HCT116 (cell line): ENCODE measurements at regions not wholly inside any gene's neighbourhood (a gene's known extent, or its start where the extent isn't known, plus 50 kb on each side); places are given as distances from the start of the nearest gene placed in this dataset.

ENCODE experiments used
- ATAC-seq: fragments of 200-7000 bp; cut with Tn5 transposase; 2 replicates; pipeline ENCODE4 v1.9.1; 2020; ENCODE audit warnings: mild to moderate bottlenecking, moderate library complexity
- BruUV-seq: library from RNA; stranded (reverse); fragments of 400-500 nt; replicated peaks from 2 replicates; lab custom pipeline; 2021; lab: Mats Ljungman, UMichigan
- CTCF ChIA-PET: fragments of 300-600 bp; sonication (Branson Sonifier 250); formaldehyde crosslinking; loops from one replicate; lab custom pipeline; 2021; ENCODE audit warnings: antibody characterized with exemption; lab: Charles Lee
- POLR2A ChIA-PET: fragments of 300-600, 350-600 bp; sonication (Branson Sonifier 250); formaldehyde crosslinking; loops from one replicate; lab custom pipeline; 2021; ENCODE audit warnings: antibody characterized with exemption; lab: Charles Lee
- RAD21 ChIA-PET, 2 experiments: fragments of 300-600 bp; sonication (Branson Sonifier 250); formaldehyde crosslinking; loops; one replicate each; lab custom pipeline; 2023; ENCODE audit warnings: low total read pairs in 2 of 2; ENCODE audit not compliant: uncharacterized antibody in 2 of 2, unreplicated experiment in 2 of 2, low non-redundant PET in 1 of 2; lab: Charles Lee
- DNase-seq: peaks from one replicate; pipeline ENCODE4 v3.0.0-alpha.2; 2010; ENCODE audit warnings: low read depth, low spot score
- H2AFZ ChIP-seq: fragments of 200-600 bp; shearing (Covaris generic), sonication (generic); 2 replicates; pipeline ENCODE4 v1.6.1; 2017; ENCODE audit warnings: low read depth, mixed run types, mixed read lengths, antibody characterized with exemption, low read length; ENCODE audit not compliant: poor library complexity, severe bottlenecking
- H3K27ac ChIP-seq: 2 replicates; pipeline ENCODE4 v1.5.1; 2012; ENCODE audit warnings: low read depth, low read length
- H3K27me3 ChIP-seq: fragments of 200-600 bp; sonication (generic); 2 replicates; pipeline ENCODE4 v1.6.1; 2016; ENCODE audit warnings: mixed run types, low read length, mixed read lengths; ENCODE audit not compliant: insufficient read depth
- H3K36me3 ChIP-seq, 2 experiments: fragments of 200-500 bp in 1 of 2; fragments of 200-600 bp in 1 of 2; sonication (Bioruptor generic) in 1 of 2; sonication (generic) in 1 of 2; 2 replicates each; pipeline versions ENCODE4 v1.5.1 to v1.6.1; 2014 to 2016; ENCODE audit warnings: low read length in 2 of 2, inconsistent platforms in 1 of 2, mixed read lengths in 1 of 2, mixed run types in 1 of 2; ENCODE audit not compliant: insufficient read depth in 2 of 2, control insufficient read depth in 1 of 2
- H3K4me1 ChIP-seq, 2 experiments: fragments of 200-600 bp in 1 of 2; sonication (generic) in 1 of 2; 2 replicates each; pipeline versions ENCODE4 v1.5.1 to v1.6.1; 2012 to 2017; ENCODE audit warnings: low read length in 2 of 2, inconsistent platforms in 1 of 2, mild to moderate bottlenecking in 1 of 2, mixed read lengths in 1 of 2, mixed run types in 1 of 2, moderate library complexity in 1 of 2; ENCODE audit not compliant: insufficient read depth in 2 of 2, control insufficient read depth in 1 of 2
- H3K4me2 ChIP-seq: fragments of 200-600 bp; sonication (generic); 2 replicates; pipeline ENCODE4 v1.6.1; 2017; ENCODE audit warnings: mixed run types, low read length, mixed read lengths
- H3K4me3 ChIP-seq, 2 experiments: fragments of 200-600 bp in 1 of 2; sonication (generic) in 1 of 2; replicated peaks in 1 of 2; 2 replicates each; pipeline ENCODE4 v1.5.1; 2011 to 2016; ENCODE audit warnings: low read length in 2 of 2, control low read depth in 1 of 2, low read depth in 1 of 2, mild to moderate bottlenecking in 1 of 2, mixed read lengths in 1 of 2, mixed run types in 1 of 2
- H3K79me2 ChIP-seq: fragments of 200-600 bp; sonication (generic); 2 replicates; pipeline ENCODE4 v1.6.1; 2017; ENCODE audit warnings: mild to moderate bottlenecking, mixed run types, low read length, moderate library complexity, mixed read lengths; ENCODE audit not compliant: insufficient read depth
- H3K9ac ChIP-seq: fragments of 200-600 bp; sonication (generic); 2 replicates; pipeline ENCODE4 v1.6.1; 2016; ENCODE audit warnings: low read length, mixed read lengths
- H3K9me2 ChIP-seq: fragments of 200-600 bp; sonication (generic), shearing (Covaris generic); 2 replicates; pipeline ENCODE4 v1.6.1; 2017; ENCODE audit warnings: mixed run types, mild to moderate bottlenecking, moderate library complexity; ENCODE audit not compliant: insufficient read depth
- H3K9me3 ChIP-seq, 2 experiments: fragments of 200-500 bp in 1 of 2; fragments of 200-600 bp in 1 of 2; sonication (Bioruptor generic) in 1 of 2; sonication (generic) in 1 of 2; 2 replicates each; pipeline ENCODE4 v1.6.1; 2014 to 2017; ENCODE audit warnings: low read length in 2 of 2, mixed read lengths in 2 of 2, inconsistent platforms in 1 of 2, low read depth in 1 of 2, mild to moderate bottlenecking in 1 of 2, mixed run types in 1 of 2, moderate library complexity in 1 of 2; ENCODE audit not compliant: control insufficient read depth in 1 of 2, insufficient read depth in 1 of 2
- H4K20me1 ChIP-seq: fragments of 200-600 bp; sonication (generic), shearing (Covaris generic); 2 replicates; pipeline ENCODE4 v1.6.1; 2017; ENCODE audit warnings: mixed run types, mild to moderate bottlenecking, moderate library complexity; ENCODE audit not compliant: insufficient read depth
- CBX3 ChIP-seq: IDR thresholded peaks from 2 replicates; pipeline ENCODE4 v1.6.1; 2012; ENCODE audit warnings: low read depth
- CEBPB ChIP-seq: IDR thresholded peaks from 2 replicates; pipeline ENCODE4 v1.6.1; 2012; ENCODE audit warnings: low read depth
- POLR2A ChIP-seq: IDR thresholded peaks from 2 replicates; pipeline ENCODE4 v1.7.0; 2011; ENCODE audit warnings: borderline replicate concordance; ENCODE audit not compliant: insufficient read depth, insufficient read length; ENCODE audit errors: extremely low read depth
- YY1 ChIP-seq: IDR thresholded peaks from 2 replicates; pipeline ENCODE4 v1.6.1; 2011; ENCODE audit warnings: low read length, low read depth, moderate library complexity, mild to moderate bottlenecking; ENCODE audit not compliant: insufficient replicate concordance; ENCODE audit errors: extremely low read depth
- intact Hi-C: fragments of 100-400 bp; cut with micrococcal nuclease; formaldehyde crosslinking; loops from 2 replicates; pipeline ENCODE4 v1.10.0; 2022
- TF ChIP-seq, protein P1 (sequence below): IDR thresholded peaks from 2 replicates; pipeline ENCODE4 v1.6.1; 2012; ENCODE audit warnings: low read depth
- TF ChIP-seq, protein P2 (sequence below): IDR thresholded peaks from 2 replicates; pipeline ENCODE4 v1.6.1; 2011; ENCODE audit warnings: mild to moderate bottlenecking, low read length, moderate library complexity; ENCODE audit not compliant: insufficient replicate concordance; ENCODE audit errors: extremely low read depth

DNA sequence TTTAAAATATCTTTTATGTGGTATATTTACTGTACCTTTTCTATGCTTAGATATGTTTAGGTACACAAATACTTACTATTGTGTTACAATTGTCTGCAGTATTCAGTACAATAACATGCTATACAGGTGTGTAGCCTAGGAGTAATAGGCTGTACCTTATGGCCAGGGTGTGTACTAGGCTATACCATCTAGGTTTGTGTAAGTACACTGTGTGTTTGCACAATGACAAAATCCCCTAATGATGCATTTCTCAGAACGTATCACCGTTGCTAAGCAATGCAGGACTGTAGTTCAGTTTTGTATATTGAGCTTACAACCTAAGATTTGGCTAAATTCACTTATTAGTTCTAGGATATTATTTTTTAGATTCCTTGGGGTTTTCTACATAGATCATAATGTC is 332.3 kb upstream of the HS6ST1 start:
- Histone ChIP-seq H3K9me3 (no peaks in the 10 kb centered on the region), H4K20me1 (no peaks in the 10 kb centered on the region; the same call in 1 of the 2 replicates), H3K36me3 (no peaks in the 10 kb centered on the region), H3K9me2 (no peaks in the 10 kb centered on the region), H3K79me2 (no peaks in the 10 kb centered on the region), H3K4me3 (no peak overlapping the region), H3K27me3 (peaks cover 10% of the 10 kb centered on the region; the same call in 1 of the 2 replicates), H3K4me2 (no peak overlapping the region), H3K4me1 (no peaks in the 10 kb centered on the region), H3K27ac (no peak overlapping the region), H2AFZ (no peak overlapping the region), H3K9ac (no peak overlapping the region)
- intact Hi-C loops = no loop called here
- BruUV-seq = no TSS peak
- no peak for ATAC-seq
- ChIA-PET CTCF (no interaction called here), POLR2A (no interaction called here), RAD21 (no interaction called here)
- TF ChIP-seq, protein P1, sequence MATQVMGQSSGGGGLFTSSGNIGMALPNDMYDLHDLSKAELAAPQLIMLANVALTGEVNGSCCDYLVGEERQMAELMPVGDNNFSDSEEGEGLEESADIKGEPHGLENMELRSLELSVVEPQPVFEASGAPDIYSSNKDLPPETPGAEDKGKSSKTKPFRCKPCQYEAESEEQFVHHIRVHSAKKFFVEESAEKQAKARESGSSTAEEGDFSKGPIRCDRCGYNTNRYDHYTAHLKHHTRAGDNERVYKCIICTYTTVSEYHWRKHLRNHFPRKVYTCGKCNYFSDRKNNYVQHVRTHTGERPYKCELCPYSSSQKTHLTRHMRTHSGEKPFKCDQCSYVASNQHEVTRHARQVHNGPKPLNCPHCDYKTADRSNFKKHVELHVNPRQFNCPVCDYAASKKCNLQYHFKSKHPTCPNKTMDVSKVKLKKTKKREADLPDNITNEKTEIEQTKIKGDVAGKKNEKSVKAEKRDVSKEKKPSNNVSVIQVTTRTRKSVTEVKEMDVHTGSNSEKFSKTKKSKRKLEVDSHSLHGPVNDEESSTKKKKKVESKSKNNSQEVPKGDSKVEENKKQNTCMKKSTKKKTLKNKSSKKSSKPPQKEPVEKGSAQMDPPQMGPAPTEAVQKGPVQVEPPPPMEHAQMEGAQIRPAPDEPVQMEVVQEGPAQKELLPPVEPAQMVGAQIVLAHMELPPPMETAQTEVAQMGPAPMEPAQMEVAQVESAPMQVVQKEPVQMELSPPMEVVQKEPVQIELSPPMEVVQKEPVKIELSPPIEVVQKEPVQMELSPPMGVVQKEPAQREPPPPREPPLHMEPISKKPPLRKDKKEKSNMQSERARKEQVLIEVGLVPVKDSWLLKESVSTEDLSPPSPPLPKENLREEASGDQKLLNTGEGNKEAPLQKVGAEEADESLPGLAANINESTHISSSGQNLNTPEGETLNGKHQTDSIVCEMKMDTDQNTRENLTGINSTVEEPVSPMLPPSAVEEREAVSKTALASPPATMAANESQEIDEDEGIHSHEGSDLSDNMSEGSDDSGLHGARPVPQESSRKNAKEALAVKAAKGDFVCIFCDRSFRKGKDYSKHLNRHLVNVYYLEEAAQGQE = no peak
- no peak for TF ChIP-seq CBX3
- TF ChIP-seq, protein P2, sequence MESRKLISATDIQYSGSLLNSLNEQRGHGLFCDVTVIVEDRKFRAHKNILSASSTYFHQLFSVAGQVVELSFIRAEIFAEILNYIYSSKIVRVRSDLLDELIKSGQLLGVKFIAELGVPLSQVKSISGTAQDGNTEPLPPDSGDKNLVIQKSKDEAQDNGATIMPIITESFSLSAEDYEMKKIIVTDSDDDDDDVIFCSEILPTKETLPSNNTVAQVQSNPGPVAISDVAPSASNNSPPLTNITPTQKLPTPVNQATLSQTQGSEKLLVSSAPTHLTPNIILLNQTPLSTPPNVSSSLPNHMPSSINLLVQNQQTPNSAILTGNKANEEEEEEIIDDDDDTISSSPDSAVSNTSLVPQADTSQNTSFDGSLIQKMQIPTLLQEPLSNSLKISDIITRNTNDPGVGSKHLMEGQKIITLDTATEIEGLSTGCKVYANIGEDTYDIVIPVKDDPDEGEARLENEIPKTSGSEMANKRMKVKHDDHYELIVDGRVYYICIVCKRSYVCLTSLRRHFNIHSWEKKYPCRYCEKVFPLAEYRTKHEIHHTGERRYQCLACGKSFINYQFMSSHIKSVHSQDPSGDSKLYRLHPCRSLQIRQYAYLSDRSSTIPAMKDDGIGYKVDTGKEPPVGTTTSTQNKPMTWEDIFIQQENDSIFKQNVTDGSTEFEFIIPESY = no peak
- no peak for TF ChIP-seq CEBPB
- no peak for TF ChIP-seq YY1
- TF ChIP-seq POLR2A = no peak
- DNase-seq = no peak
